Ovary (tissue), 7 donors: ENCODE measurements at regions not wholly inside any gene's neighbourhood (a gene's known extent, or its start where the extent isn't known, plus 50 kb on each side); places are given as distances from the start of the nearest gene placed in this dataset.

Experiments used
- DNase-seq, 5 donors: peaks; one replicate each; pipeline ENCODE4 v3.0.0-alpha.2; 2019 to 2020
- H3K27ac ChIP-seq, 2 donors: fragments of 200-600 bp; one replicate each; pipeline versions ENCODE4 v1.5.1 to v1.8.0; 2019 to 2022
- H3K27me3 ChIP-seq: fragments of 200-600 bp; one replicate; pipeline ENCODE4 v1.8.0; 2022
- H3K36me3 ChIP-seq: fragments of 200-600 bp; sonication (generic); one replicate; pipeline ENCODE4 v1.5.1; 2019
- H3K4me1 ChIP-seq: one replicate; pipeline ENCODE4 v1.8.1; 2013; ENCODE audit warnings: mild to moderate bottlenecking, moderate library complexity; ENCODE audit not compliant: insufficient read depth
- H3K4me3 ChIP-seq: fragments of 200-600 bp; sonication (generic); one replicate; pipeline ENCODE4 v1.5.1; 2017
- H3K9me3 ChIP-seq, 2 donors: fragments of 200-600 bp in 1 of 2; sonication (generic) in 1 of 2; one replicate each; pipeline versions ENCODE4 v1.5.1 to v1.8.1; 2013 to 2019; ENCODE audit warnings: mild to moderate bottlenecking in 1 of 2, moderate library complexity in 1 of 2
- CTCF ChIP-seq, 3 donors: fragments of 450-650 bp in 2 of 3; fragments of 200-600 bp in 1 of 3; IDR thresholded peaks; one replicate each; pipeline versions ENCODE4 v1.5.1 to v1.8.0; 2016 to 2022; ENCODE audit warnings: antibody characterized with exemption in 3 of 3, mild to moderate bottlenecking in 1 of 3
- EP300 ChIP-seq: sonication (generic); formaldehyde crosslinking; IDR thresholded peaks from one replicate; pipeline ENCODE4 v1.6.1; 2017; ENCODE audit warnings: antibody characterized with exemption
- POLR2A ChIP-seq: fragments of 450-650 bp; IDR thresholded peaks from one replicate; pipeline ENCODE4 v1.6.1; 2017; ENCODE audit warnings: antibody characterized with exemption, mild to moderate bottlenecking, moderate library complexity
- WGBS, 3 donors: extraction: QIAGEN DNeasy Blood & Tissue Kit in 1 of 3; methylation state at CpG; one replicate each; pipeline versions ENCODE4 v1.1.5 to v1.1.7; 2013 to 2017; 5-methylcytosine and 5-hydroxymethylcytosine counted together
- intact Hi-C, 4 donors: fragments of 100-400 bp; cut with DNase I; formaldehyde crosslinking; loops; one replicate each; pipeline versions ENCODE4 v1.11.0 to v1.15.1; 2022 to 2023
- donor health status: DM: no; HTN: no; CAD: no; lungs with moderate emphysema.
- donor health status: DM: no; HTN: no; CAD: no.
- donor health status: Bipolar disorder and iron deficiency.
- donor health status: DM: no; HTN: no; CAD: no.
- donor health status: DM: yes; HTN: yes; CAD: no.

DNA sequence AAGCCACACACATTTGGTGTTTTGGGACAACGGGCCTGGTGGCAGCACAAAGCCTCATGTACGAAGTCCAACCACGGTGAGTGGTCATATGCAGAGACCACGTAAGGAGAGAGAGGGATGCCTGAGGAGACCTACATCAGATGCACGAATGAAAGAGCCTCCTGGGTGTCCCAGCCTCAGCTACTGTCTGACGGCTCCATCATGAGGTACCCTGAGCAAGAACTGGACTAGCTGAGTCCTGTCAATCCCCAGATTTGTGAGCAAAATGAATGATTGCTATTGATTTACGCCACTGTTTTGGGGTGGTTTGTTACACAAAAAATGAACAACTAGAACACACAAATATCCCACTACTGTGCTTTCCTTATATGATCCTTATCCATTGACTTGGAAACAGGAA is 275.7 kb upstream of the KYNU start:
- Histone ChIP-seq H3K36me3 (no peaks in the 10 kb centered on the region), H3K27me3 (no peaks in the 10 kb centered on the region), H3K4me3 (no peak overlapping the region), H3K27ac (no peak overlapping the region), H3K4me1 (no peaks in the 10 kb centered on the region), H3K9me3 (no peaks in the 10 kb centered on the region)
- intact Hi-C loops, result no loop called here
- TF ChIP-seq POLR2A, result no peak
- no peak for TF ChIP-seq EP300
- TF ChIP-seq CTCF (IDR thresholded peaks at IDR 0.05), result no peak
- no peak for DNase-seq
- 84 to 88% (median 86%) methylated on average over 7 of the region's 7 CpGs for WGBS, 3 donors

DNA sequence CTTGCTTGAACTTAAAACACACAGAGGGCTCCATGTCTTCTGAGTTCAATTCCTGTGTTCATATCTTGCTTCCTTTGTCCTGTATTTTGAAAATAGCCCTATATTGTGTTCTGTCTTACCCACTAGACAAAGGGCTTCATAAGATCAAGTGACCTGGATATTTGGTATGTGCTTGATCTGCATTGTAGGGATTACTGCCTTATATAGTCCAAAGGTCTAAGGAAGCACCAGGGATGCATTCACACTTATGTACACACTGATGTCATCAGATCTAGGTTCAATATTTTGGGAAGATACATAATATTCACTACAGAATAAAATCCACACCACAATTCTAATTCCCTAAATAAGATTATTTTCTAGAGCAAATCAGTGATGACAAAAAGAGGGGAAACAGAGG is 278.0 kb upstream of the KYNU start:
- intact Hi-C loops, result no loop called here

DNA sequence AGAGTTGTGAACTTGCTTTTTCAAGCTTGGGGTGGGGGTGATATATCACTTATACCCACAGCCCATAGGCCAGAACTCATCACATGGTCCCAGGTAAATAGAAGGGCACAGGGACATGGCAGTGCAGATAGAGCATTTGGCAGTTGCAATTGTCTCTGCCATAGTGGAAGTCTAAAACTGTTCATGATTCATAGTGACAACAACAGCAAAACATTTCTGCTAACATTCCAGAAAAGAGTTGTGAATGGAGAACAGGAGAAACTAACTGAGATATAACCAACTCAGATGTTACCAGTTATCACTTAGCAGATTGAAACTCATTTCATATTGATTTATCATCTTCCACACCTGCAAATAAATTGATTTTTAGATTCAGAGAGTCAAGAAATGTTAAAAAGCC is 278.6 kb upstream of the KYNU start:
- no peaks in the 10 kb centered on the region for H3K36me3 ChIP-seq
- intact Hi-C loops, result no loop called here
- H3K4me3 ChIP-seq, result no peak overlapping the region
- no peak overlapping the region for H3K27ac ChIP-seq
- TF ChIP-seq CTCF (IDR thresholded peaks at IDR 0.05) (no peak), EP300 (no peak), POLR2A (no peak)
- no peak for DNase-seq
- H3K9me3 ChIP-seq, result no peaks in the 10 kb centered on the region
- H3K4me1 ChIP-seq, result no peaks in the 10 kb centered on the region
- H3K27me3 ChIP-seq, result no peaks in the 10 kb centered on the region

More for the DNA sequence above, 278.0 kb upstream of the KYNU start:
- Histone ChIP-seq H3K4me3 (no peak overlapping the region), H3K9me3 (no peaks in the 10 kb centered on the region), H3K27me3 (no peaks in the 10 kb centered on the region), H3K4me1 (no peaks in the 10 kb centered on the region), H3K36me3 (no peaks in the 10 kb centered on the region), H3K27ac (no peak overlapping the region)
- no peak for TF ChIP-seq CTCF (IDR thresholded peaks at IDR 0.05)
- no peak for TF ChIP-seq EP300
- TF ChIP-seq POLR2A, result no peak
- DNase-seq, result no peak

- WGBS, 3 donors, result 87 to 91% (median 90%) methylated on average over 2 of the region's 2 CpGs
- TF ChIP-seq POLR2A (no peak), EP300 (no peak), CTCF (IDR thresholded peaks at IDR 0.05) (no peak)
- intact Hi-C loops, result no loop called here
- no peak for DNase-seq
- no peaks in the 10 kb centered on the region for H3K27me3 ChIP-seq
- H3K4me1 ChIP-seq, result no peaks in the 10 kb centered on the region
- H3K36me3 ChIP-seq, result no peaks in the 10 kb centered on the region
- H3K9me3 ChIP-seq, result no peaks in the 10 kb centered on the region
- H3K27ac ChIP-seq, result no peak overlapping the region
- H3K4me3 ChIP-seq, result no peak overlapping the region
Measured at GRCh38 chr2:142596334-142597088, 281.0 kb upstream of the KYNU start.
